HEK293T (cell line): ENCODE measurements at regions not wholly inside any gene's neighbourhood (a gene's known extent, or its start where the extent isn't known, plus 50 kb on each side); places are given as distances from the start of the nearest gene placed in this dataset.

Experiments
- BHLHE40 ChIP-seq: fragments of 450-650 bp; IDR thresholded peaks from 2 replicates; pipeline ENCODE4 v1.6.1; 2016; ENCODE audit warnings: mild to moderate bottlenecking, moderate library complexity, borderline replicate concordance
- ELF4 ChIP-seq: fragments of 450-650 bp; IDR thresholded peaks from 2 replicates; pipeline ENCODE4 v1.6.1; 2017; ENCODE audit warnings: antibody characterized with exemption
- FOXA1 ChIP-seq: fragments of 450-650 bp; IDR thresholded peaks from 2 replicates; pipeline ENCODE4 v1.6.1; 2016; ENCODE audit warnings: mild to moderate bottlenecking
- FOXM1 ChIP-seq: fragments of 450-650 bp; IDR thresholded peaks from 2 replicates; pipeline ENCODE4 v1.6.1; 2017; ENCODE audit warnings: mild to moderate bottlenecking, borderline replicate concordance
- HDGF ChIP-seq: fragments of 450-650 bp; IDR thresholded peaks from 2 replicates; pipeline ENCODE4 v1.6.1; 2017; ENCODE audit warnings: antibody characterized with exemption, borderline replicate concordance
- LEF1 ChIP-seq: fragments of 450-650 bp; IDR thresholded peaks from 2 replicates; pipeline ENCODE4 v1.6.1; 2017; ENCODE audit warnings: mild to moderate bottlenecking, borderline replicate concordance
- SP1 ChIP-seq: fragments of 450-650 bp; IDR thresholded peaks from 2 replicates; pipeline ENCODE4 v1.6.1; 2017
- SUZ12 ChIP-seq: fragments of 450-650 bp; IDR thresholded peaks from 2 replicates; pipeline ENCODE4 v1.6.1; 2016; ENCODE audit warnings: mild to moderate bottlenecking

- TF ChIP-seq SUZ12: no peak
- no peak for TF ChIP-seq SP1
- TF ChIP-seq BHLHE40: no peak
- no peak for TF ChIP-seq FOXM1
- TF ChIP-seq ELF4: no peak
- TF ChIP-seq FOXA1: no peak
- no peak for TF ChIP-seq HDGF
- TF ChIP-seq LEF1: no peak
Measured at GRCh38 chr12:74941670-74942069, 268.0 kb downstream of the KCNC2 start.
